Loucy (cell line): ENCODE measurements at regions not wholly inside any gene's neighbourhood (a gene's known extent, or its start where the extent isn't known, plus 50 kb on each side); places are given as distances from the start of the nearest gene placed in this dataset.

Experiments
- H2AFZ ChIP-seq: fragments of 200-600 bp; sonication (generic); 2 replicates; pipeline ENCODE4 v1.6.0; 2016; ENCODE audit warnings: antibody characterized with exemption, mild to moderate bottlenecking, low read length, moderate library complexity
- H3F3A ChIP-seq: fragments of 200-600 bp; 2 replicates; pipeline ENCODE4 v1.6.0; 2016; ENCODE audit warnings: antibody characterized with exemption, low read depth, mild to moderate bottlenecking
- H3K27me3 ChIP-seq: fragments of 200-600 bp; sonication (generic); 2 replicates; pipeline ENCODE4 v1.6.1; 2014; ENCODE audit warnings: low read length, mild to moderate bottlenecking; ENCODE audit not compliant: insufficient read depth, poor library complexity, severe bottlenecking
- H3K36me3 ChIP-seq: fragments of 200-600 bp; sonication (generic); 2 replicates; pipeline ENCODE4 v1.6.1; 2016; ENCODE audit warnings: low read length; ENCODE audit not compliant: insufficient read depth
- H3K4me1 ChIP-seq: fragments of 200-600 bp; sonication (generic); 2 replicates; pipeline ENCODE4 v1.5.1; 2014; ENCODE audit warnings: low read length, mild to moderate bottlenecking; ENCODE audit not compliant: insufficient read depth, poor library complexity, severe bottlenecking
- H3K4me2 ChIP-seq: fragments of 200-600 bp; sonication (generic); 2 replicates; pipeline ENCODE4 v1.6.0; 2014; ENCODE audit warnings: antibody characterized with exemption, low read length, low read depth, mild to moderate bottlenecking; ENCODE audit not compliant: poor library complexity, severe bottlenecking
- H3K4me3 ChIP-seq: fragments of 200-600 bp; sonication (generic); 2 replicates; pipeline ENCODE4 v1.5.1; 2014; ENCODE audit warnings: low read length, mild to moderate bottlenecking, mixed read lengths; ENCODE audit not compliant: poor library complexity, severe bottlenecking
- H3K79me2 ChIP-seq: fragments of 200-600 bp; sonication (generic); 2 replicates; pipeline ENCODE4 v1.6.1; 2014; ENCODE audit warnings: low read length; ENCODE audit not compliant: insufficient read depth
- H3K9ac ChIP-seq: fragments of 200-600 bp; sonication (generic); 2 replicates; pipeline ENCODE4 v1.6.0; 2014; ENCODE audit warnings: mild to moderate bottlenecking, low read depth, low read length, moderate library complexity; ENCODE audit not compliant: poor library complexity, severe bottlenecking
- H3K9me2 ChIP-seq: fragments of 200-600 bp; sonication (generic); replicated peaks from 2 replicates; pipeline ENCODE4 v1.6.1; 2016; ENCODE audit warnings: low read depth, low read length, mixed read lengths
- H3K9me3 ChIP-seq: fragments of 200-600 bp; sonication (generic); 2 replicates; pipeline ENCODE4 v1.6.1; 2014; ENCODE audit warnings: mild to moderate bottlenecking, antibody characterized with exemption, low read length, low read depth; ENCODE audit not compliant: insufficient read depth
- H4K20me1 ChIP-seq: fragments of 200-600 bp; sonication (generic); 2 replicates; pipeline ENCODE4 v1.6.0; 2014; ENCODE audit warnings: antibody characterized with exemption, low read length, mild to moderate bottlenecking; ENCODE audit not compliant: insufficient read depth, poor library complexity, severe bottlenecking
- EZH2phosphoT487 ChIP-seq: fragments of 200-600 bp; IDR thresholded peaks from 2 replicates; pipeline ENCODE4 v1.6.1; 2018; ENCODE audit warnings: antibody characterized with exemption, mild to moderate bottlenecking, moderate library complexity, borderline replicate concordance
- TF ChIP-seq, protein P1 (sequence below): fragments of 200-600 bp; sonication (generic); conservative IDR thresholded peaks from 2 replicates; pipeline ENCODE4 v1.5.1; 2014; ENCODE audit warnings: mild to moderate bottlenecking, antibody characterized with exemption, low read length

DNA sequence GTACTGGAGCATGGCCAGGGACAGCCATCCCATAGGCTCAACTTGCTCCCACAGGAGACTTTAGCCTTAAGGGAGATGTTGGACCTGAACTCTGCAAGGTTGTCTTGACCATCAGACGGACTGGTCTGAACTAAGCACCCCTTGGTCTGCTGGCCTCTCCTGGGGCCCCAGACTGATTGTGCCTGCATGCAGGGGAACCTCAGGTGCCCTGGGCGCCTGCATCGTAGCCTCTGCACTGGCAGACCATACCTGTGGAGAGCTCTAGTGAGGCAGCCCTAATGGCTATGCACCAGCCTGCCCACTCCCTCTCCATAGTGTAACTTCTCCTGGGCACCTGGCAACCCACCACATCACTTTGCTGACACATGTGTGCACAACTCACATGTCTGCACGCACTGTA lies 395.6 kb downstream of the ZPLD1 start:
- H3K9ac ChIP-seq = no peak overlapping the region
- no peaks in the 10 kb centered on the region for H3K79me2 ChIP-seq
- H3K9me2 ChIP-seq = no peaks in the 10 kb centered on the region
- no peak overlapping the region for H2AFZ ChIP-seq
- no peaks in the 10 kb centered on the region for H3K27me3 ChIP-seq
- no peaks in the 10 kb centered on the region for H4K20me1 ChIP-seq
- no peaks in the 10 kb centered on the region for H3K36me3 ChIP-seq
- H3K4me3 ChIP-seq = no peak overlapping the region
- TF ChIP-seq, protein P1, sequence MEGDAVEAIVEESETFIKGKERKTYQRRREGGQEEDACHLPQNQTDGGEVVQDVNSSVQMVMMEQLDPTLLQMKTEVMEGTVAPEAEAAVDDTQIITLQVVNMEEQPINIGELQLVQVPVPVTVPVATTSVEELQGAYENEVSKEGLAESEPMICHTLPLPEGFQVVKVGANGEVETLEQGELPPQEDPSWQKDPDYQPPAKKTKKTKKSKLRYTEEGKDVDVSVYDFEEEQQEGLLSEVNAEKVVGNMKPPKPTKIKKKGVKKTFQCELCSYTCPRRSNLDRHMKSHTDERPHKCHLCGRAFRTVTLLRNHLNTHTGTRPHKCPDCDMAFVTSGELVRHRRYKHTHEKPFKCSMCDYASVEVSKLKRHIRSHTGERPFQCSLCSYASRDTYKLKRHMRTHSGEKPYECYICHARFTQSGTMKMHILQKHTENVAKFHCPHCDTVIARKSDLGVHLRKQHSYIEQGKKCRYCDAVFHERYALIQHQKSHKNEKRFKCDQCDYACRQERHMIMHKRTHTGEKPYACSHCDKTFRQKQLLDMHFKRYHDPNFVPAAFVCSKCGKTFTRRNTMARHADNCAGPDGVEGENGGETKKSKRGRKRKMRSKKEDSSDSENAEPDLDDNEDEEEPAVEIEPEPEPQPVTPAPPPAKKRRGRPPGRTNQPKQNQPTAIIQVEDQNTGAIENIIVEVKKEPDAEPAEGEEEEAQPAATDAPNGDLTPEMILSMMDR = no peak
- TF ChIP-seq EZH2phosphoT487 = no peak
- H3K4me1 ChIP-seq = peaks cover 12% of the 10 kb centered on the region
- H3K9me3 ChIP-seq = no peaks in the 10 kb centered on the region
- H3F3A ChIP-seq = 0 out of 2 replicates have a peak, but pooled peaks cover 2% of the 10 kb centered on the region
- H3K4me2 ChIP-seq = no peak overlapping the region

DNA sequence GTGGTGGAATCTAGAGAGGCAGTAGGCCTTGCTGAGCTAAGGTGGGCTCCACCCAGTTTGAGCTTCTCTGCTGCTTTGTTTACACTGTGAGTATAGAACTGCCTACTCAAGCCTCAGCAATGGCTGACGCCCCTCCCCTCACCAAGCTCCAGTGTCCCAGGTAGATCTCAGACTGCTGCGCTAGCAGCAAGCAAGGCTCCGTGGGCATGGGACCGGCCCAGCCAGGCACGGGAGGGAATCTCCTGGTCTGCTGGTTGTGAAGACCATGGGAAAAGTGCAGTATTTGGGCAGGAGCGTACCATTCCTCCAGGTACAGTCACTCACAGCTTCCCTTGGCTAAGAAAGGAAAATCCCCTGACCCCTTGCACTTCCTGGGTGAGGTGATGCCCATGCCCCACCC lies 407.1 kb downstream of the ZPLD1 start:
- no peaks in the 10 kb centered on the region for H3K9me2 ChIP-seq
- no peak overlapping the region for H3K9ac ChIP-seq
- no peaks in the 10 kb centered on the region; the same call in 1 of the 2 replicates for H3K9me3 ChIP-seq
- no peaks in the 10 kb centered on the region for H3K27me3 ChIP-seq
- TF ChIP-seq, protein P1 = no peak
- no peak for TF ChIP-seq EZH2phosphoT487
- H3K4me2 ChIP-seq = no peak overlapping the region
- no peaks in the 10 kb centered on the region for H3K36me3 ChIP-seq
- no peaks in the 10 kb centered on the region for H3K79me2 ChIP-seq
- no peaks in the 10 kb centered on the region for H3F3A ChIP-seq
- H3K4me3 ChIP-seq = no peak overlapping the region
- H4K20me1 ChIP-seq = no peaks in the 10 kb centered on the region
- no peak overlapping the region for H2AFZ ChIP-seq
- H3K4me1 ChIP-seq = no peaks in the 10 kb centered on the region

DNA sequence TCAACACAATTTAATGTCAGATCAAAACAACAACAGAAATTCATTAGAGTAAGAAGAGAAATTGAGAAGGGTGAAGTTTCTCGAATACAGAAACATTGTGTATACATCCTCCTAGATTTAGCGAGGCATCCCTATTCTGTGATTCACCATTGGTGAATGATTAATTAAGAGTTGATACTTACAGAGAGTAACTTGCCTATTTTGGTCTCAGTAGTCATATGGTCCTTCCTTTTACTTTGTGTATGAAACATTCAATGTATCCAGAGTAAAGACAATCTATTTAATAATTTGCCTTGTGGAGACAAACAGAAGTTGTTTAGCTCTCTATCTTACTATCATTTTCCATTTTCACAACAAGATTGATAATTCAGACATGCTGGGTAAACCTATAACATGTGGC lies 432.0 kb downstream of the ZPLD1 start:
- Histone ChIP-seq H3K4me3 (no peak overlapping the region), H2AFZ (no peak overlapping the region), H3K36me3 (no peaks in the 10 kb centered on the region), H3K27me3 (no peaks in the 10 kb centered on the region), H3K79me2 (no peaks in the 10 kb centered on the region), H3F3A (no peaks in the 10 kb centered on the region), H3K9me3 (no peaks in the 10 kb centered on the region), H3K9me2 (no peaks in the 10 kb centered on the region), H3K9ac (no peak overlapping the region), H4K20me1 (no peaks in the 10 kb centered on the region), H3K4me2 (no peak overlapping the region), H3K4me1 (no peaks in the 10 kb centered on the region)
- TF ChIP-seq, protein P1 = no peak
- TF ChIP-seq EZH2phosphoT487 = no peak
